Psoas muscle (tissue), 7 donors: ENCODE measurements at regions not wholly inside any gene's neighbourhood (a gene's known extent, or its start where the extent isn't known, plus 50 kb on each side); places are given as distances from the start of the nearest gene placed in this dataset.
A peak's percentile ranks its signal among the peaks of the same experiment; 100 is the strongest.

Source experiments
- ATAC-seq, 4 donors: fragments of 200-7000 bp; cut with Tn5 transposase; one replicate each; pipeline ENCODE4 v1.9.1; 2020; ENCODE audit warnings: moderate library complexity in 3 of 4, mild to moderate bottlenecking in 2 of 4
- DNase-seq, 2 donors: peaks; one replicate each; pipeline ENCODE4 v3.0.0-alpha.2; 2020
- H3K27ac ChIP-seq: fragments of 200-600 bp; one replicate; pipeline ENCODE4 v1.8.0; 2022
- H3K27me3 ChIP-seq, 3 donors: fragments of 200-600 bp in 1 of 3; one replicate each; pipeline versions ENCODE4 v1.6.1 to v1.8.0; 2013 to 2022; ENCODE audit warnings: low read length in 2 of 3, mild to moderate bottlenecking in 2 of 3, moderate library complexity in 1 of 3; ENCODE audit not compliant: insufficient read depth in 3 of 3
- H3K36me3 ChIP-seq, 2 donors: fragments of 200-600 bp in 1 of 2; one replicate each; pipeline versions ENCODE4 v1.6.1 to v1.8.0; 2013 to 2022; ENCODE audit warnings: low read depth in 1 of 2, mild to moderate bottlenecking in 1 of 2, moderate library complexity in 1 of 2; ENCODE audit not compliant: insufficient read depth in 1 of 2
- H3K4me1 ChIP-seq: fragments of 200-600 bp; one replicate; pipeline ENCODE4 v1.8.0; 2022
- H3K4me3 ChIP-seq: fragments of 200-600 bp; one replicate; pipeline ENCODE4 v1.8.0; 2022; ENCODE audit warnings: mild to moderate bottlenecking
- H3K9me3 ChIP-seq: fragments of 200-600 bp; one replicate; pipeline ENCODE4 v1.8.0; 2022
- WGBS, 3 donors: extraction: QIAGEN DNeasy Blood & Tissue Kit; methylation state at CpG; one replicate each; pipeline versions ENCODE4 v1.1.6 to v1.1.7; 2013; 5-methylcytosine and 5-hydroxymethylcytosine counted together
- intact Hi-C, 2 donors: fragments of 100-400 bp; cut with DNase I; formaldehyde crosslinking; loops; one replicate each; pipeline versions ENCODE4 v1.11.0 to v1.14.2; 2022
- TF ChIP-seq, protein P1 (sequence below): fragments of 200-600 bp; IDR thresholded peaks from one replicate; pipeline ENCODE4 v1.8.0; 2022; ENCODE audit warnings: antibody characterized with exemption
- donor health status: healthy with polysubstance abuse.
- donor health status: DM: no; HTN: no; CAD: no; lungs with moderate emphysema.
- donor health status: Bipolar disorder and iron deficiency.
- donor health status: healthy.
- donor health status: DM: yes; HTN: yes; CAD: no.
- donor health status: DM: no; HTN: no; CAD: no.
- donor health status: DM: yes; HTN: yes; CAD: no.

DNA sequence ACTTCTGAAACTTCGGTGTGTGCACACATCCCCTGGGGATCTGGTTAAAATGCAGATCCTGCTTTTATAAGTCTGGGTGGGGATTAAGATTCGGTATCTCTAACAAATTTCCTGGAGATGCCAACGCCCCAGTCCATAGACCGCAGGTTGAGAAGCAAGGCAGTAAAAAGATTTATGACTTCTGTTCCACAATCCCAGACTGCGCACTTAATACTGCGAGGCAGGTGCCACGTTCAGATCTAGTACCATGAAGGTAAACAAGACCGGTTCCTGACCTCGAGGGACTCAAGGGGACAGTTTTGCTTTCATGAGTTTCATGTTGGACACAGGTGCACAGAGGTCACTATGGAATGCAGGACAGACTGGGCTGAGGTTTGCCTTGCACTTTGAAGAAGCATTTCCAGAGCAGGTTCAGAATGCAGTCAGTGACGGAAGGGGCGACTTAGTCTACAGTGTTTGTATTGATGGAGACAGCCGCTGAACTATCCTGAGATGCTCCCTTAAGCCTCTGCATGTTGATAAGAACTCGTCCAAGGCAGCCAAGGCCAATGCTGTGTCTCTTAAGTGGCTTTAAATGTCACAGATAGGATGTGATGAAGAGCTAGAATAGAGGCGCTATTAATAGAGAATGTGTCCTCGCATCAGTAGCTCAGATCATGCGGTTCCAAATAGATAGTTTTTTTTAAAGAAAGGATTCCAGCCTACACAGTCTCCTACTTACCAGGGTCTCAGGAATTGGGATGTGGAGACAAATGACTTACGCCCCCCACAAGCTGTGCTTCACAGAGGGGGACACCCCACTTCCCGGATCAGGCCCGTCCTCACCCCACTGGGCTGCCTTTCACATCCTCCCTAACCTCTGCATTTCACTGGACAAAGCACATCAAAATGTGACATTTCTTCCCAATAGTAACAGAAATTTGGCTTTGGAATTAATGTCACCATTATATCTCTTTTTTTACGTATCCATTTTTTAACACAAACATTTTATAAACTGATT lies 97.1 kb upstream of the IRS2 start:
- 67 to 74% (median 68%) methylated on average over 20 of the region's 20 CpGs for WGBS, 3 donors
- peak in 3 of 4 donors; percentile 22 to 64 (median 50) for ATAC-seq
- peaks cover 0 to 2% (median 0%) of the 10 kb centered on the region in 3 donors for H3K27me3 ChIP-seq
- DNase-seq: no peak
- H3K9me3 ChIP-seq: no peaks in the 10 kb centered on the region
- no peak overlapping the region for H3K27ac ChIP-seq
- no peak overlapping the region for H3K4me3 ChIP-seq
- H3K36me3 ChIP-seq: no peaks in the 10 kb centered on the region
- intact Hi-C loops: no loop called here
- H3K4me1 ChIP-seq: no peaks in the 10 kb centered on the region
- TF ChIP-seq, protein P1, sequence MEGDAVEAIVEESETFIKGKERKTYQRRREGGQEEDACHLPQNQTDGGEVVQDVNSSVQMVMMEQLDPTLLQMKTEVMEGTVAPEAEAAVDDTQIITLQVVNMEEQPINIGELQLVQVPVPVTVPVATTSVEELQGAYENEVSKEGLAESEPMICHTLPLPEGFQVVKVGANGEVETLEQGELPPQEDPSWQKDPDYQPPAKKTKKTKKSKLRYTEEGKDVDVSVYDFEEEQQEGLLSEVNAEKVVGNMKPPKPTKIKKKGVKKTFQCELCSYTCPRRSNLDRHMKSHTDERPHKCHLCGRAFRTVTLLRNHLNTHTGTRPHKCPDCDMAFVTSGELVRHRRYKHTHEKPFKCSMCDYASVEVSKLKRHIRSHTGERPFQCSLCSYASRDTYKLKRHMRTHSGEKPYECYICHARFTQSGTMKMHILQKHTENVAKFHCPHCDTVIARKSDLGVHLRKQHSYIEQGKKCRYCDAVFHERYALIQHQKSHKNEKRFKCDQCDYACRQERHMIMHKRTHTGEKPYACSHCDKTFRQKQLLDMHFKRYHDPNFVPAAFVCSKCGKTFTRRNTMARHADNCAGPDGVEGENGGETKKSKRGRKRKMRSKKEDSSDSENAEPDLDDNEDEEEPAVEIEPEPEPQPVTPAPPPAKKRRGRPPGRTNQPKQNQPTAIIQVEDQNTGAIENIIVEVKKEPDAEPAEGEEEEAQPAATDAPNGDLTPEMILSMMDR: no peak

DNA sequence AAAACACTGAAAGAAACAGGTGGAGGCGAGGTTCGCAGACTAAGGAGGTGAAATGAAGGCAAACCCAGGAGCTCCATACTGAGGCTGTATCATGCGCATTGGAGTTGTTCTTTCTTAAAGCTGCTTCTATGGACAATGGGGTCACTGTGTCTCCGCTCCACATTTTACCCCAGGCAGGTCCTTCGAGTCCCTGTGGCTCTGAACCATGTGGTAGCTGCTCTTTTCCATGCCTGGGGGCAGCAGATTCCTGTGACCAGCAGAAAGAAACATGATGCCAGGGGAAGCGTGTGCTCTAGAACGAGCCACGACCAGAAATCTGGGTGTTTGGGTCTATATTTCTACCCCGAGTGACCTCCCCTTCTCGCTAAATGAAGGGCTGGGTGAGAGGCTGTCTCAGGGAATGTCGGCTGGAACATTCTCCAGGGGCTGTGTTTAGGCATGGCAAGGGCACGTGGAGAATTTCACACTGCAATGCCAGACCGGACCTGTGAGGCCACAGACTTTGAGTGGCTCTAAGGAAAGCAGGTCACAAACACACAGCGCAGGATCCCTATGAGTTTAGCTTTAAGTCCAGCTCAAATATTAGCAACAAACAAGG lies 95.7 kb upstream of the IRS2 start:
- intact Hi-C loops: no loop called here
- no peaks in the 10 kb centered on the region for H3K4me1 ChIP-seq
- H3K27ac ChIP-seq: no peak overlapping the region
- no peaks in the 10 kb centered on the region for H3K36me3 ChIP-seq
- no peak overlapping the region for H3K4me3 ChIP-seq
- 54 to 60% (median 56%) methylated on average over 14 of the region's 14 CpGs for WGBS, 3 donors
- DNase-seq (no peak), ATAC-seq (peak in 1 of 4 donors; percentile 64)
- peaks cover 0 to 2% (median 0%) of the 10 kb centered on the region in 3 donors for H3K27me3 ChIP-seq
- TF ChIP-seq, protein P1: no peak
- H3K9me3 ChIP-seq: no peaks in the 10 kb centered on the region

DNA sequence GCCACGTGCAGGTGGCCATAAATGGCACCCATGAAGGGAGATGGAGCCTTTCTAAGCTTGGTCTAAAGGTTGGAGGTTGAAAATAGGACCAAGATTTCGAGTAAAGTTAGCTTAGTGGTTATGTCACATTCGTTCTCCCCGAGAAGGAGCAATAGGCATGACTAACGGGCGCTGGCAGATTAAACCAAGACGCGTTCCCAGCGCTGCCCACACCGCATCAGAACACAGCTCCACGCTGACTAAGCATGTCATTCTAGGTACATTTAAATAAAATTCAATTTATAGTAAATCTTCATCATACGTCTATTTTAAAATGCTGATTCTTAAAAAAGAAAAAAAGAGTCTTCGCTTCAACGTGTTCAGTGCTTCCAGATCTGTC lies 95.0 kb upstream of the IRS2 start:
- intact Hi-C loops: no loop called here
- TF ChIP-seq, protein P1: no peak
- DNase-seq: no peak

DNA sequence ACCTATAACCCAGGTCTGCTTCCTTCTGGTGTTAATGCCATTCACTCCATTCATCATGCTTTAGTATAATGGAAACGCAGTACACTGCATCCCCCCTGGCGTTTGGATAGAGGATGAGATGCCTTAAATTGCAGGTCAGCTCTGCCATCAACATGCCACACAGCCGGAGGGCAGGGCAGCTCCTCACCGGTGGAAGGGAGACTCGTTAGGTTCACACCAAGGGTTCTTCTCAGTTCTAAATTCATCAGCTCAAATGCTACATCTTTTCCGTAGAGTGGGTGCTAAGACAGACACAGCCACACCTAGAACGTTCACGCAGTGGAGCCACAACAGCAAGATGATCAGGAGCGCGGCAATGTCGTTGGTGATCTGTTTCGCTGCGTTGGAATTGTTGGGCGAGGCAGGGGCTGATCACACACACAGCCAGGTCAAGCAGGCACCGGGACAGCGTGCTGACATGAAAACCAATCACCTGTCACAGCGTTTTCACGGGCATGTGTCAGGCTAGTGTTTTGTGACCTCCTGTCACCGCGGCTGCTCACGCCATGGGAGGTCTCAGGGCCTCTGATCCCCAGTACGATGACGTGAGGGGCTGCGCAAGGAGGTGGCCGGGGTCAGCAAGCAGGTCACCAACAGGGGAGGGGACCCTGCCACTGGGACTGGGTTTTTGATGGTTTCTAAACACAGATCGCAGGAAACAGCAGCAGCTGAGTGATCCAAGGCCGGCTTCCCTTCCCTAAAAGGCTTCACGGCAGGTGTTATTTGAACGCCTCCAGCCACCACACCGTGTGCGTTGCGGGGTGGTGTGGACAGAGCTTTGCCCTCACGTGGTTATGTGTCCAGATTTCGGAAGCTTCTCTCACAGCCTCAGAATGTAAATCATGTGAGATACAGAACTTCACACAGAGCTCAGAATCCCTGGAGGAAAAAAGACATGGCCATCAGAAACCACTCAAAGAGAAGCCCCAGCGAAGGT lies 94.3 kb upstream of the IRS2 start:
- ATAC-seq: peak; percentile 61 to 82 (median 78)
- intact Hi-C loops: no loop called here
- 57 to 64% (median 57%) methylated on average over 35 of the region's 35 CpGs for WGBS, 3 donors
- no peak overlapping the region for H3K4me3 ChIP-seq
- DNase-seq: no peak
- no peak overlapping the region for H3K27ac ChIP-seq
- no peaks in the 10 kb centered on the region for H3K4me1 ChIP-seq
- H3K9me3 ChIP-seq: no peaks in the 10 kb centered on the region
- peaks cover 0 to 2% (median 0%) of the 10 kb centered on the region in 3 donors for H3K27me3 ChIP-seq
- TF ChIP-seq, protein P1: no peak
- H3K36me3 ChIP-seq: no peaks in the 10 kb centered on the region

More for the DNA sequence above, 95.0 kb upstream of the IRS2 start:
- WGBS, 3 donors: 73 to 79% (median 74%) methylated on average over 14 of the region's 14 CpGs
- H3K9me3 ChIP-seq: no peaks in the 10 kb centered on the region
- no peaks in the 10 kb centered on the region for H3K36me3 ChIP-seq
- no peaks in the 10 kb centered on the region for H3K4me1 ChIP-seq
- H3K27me3 ChIP-seq: peaks cover 0 to 2% (median 0%) of the 10 kb centered on the region in 3 donors
- no peak overlapping the region for H3K27ac ChIP-seq
- H3K4me3 ChIP-seq: no peak overlapping the region
- peak in 3 of 4 donors; percentile 50 to 57 (median 51) for ATAC-seq
